Ovary (tissue), 3 donors: ENCODE measurements at regions not wholly inside any gene's neighbourhood (a gene's known extent, or its start where the extent isn't known, plus 50 kb on each side); places are given as distances from the start of the nearest gene placed in this dataset.

ENCODE experiments used
- CTCF ChIP-seq, 3 donors: fragments of 450-650 bp in 2 of 3; fragments of 200-600 bp in 1 of 3; IDR thresholded peaks; one replicate each; pipeline versions ENCODE4 v1.5.1 to v1.8.0; 2016 to 2022; ENCODE audit warnings: antibody characterized with exemption in 3 of 3, mild to moderate bottlenecking in 1 of 3
- EP300 ChIP-seq: sonication (generic); formaldehyde crosslinking; IDR thresholded peaks from one replicate; pipeline ENCODE4 v1.6.1; 2017; ENCODE audit warnings: antibody characterized with exemption
- donor health status: DM: no; HTN: no; CAD: no.

GRCh38 chr12:75939016-75939642 lies 92.4 kb downstream of the PHLDA1 start:
- TF ChIP-seq CTCF (IDR thresholded peaks at IDR 0.05): no peak
- TF ChIP-seq EP300: no peak
